LNCaP clone FGC (cell line): ENCODE measurements at regions not wholly inside any gene's neighbourhood (a gene's known extent, or its start where the extent isn't known, plus 50 kb on each side); places are given as distances from the start of the nearest gene placed in this dataset.

Experiments used
- DNase-seq: peaks from one replicate; pipeline ENCODE4 v3.0.0-alpha.2; 2011; ENCODE audit warnings: low read depth
- H3K4me3 ChIP-seq: 2 replicates; pipeline ENCODE4 v1.5.1; 2011; ENCODE audit warnings: mild to moderate bottlenecking, low read depth, low read length, control low read depth
- TF ChIP-seq, protein P1 (sequence below): IDR thresholded peaks from 2 replicates; pipeline ENCODE4 v1.5.1; 2012; ENCODE audit warnings: mild to moderate bottlenecking; ENCODE audit not compliant: control insufficient read depth, insufficient read depth; ENCODE audit errors: extremely low read depth

DNA sequence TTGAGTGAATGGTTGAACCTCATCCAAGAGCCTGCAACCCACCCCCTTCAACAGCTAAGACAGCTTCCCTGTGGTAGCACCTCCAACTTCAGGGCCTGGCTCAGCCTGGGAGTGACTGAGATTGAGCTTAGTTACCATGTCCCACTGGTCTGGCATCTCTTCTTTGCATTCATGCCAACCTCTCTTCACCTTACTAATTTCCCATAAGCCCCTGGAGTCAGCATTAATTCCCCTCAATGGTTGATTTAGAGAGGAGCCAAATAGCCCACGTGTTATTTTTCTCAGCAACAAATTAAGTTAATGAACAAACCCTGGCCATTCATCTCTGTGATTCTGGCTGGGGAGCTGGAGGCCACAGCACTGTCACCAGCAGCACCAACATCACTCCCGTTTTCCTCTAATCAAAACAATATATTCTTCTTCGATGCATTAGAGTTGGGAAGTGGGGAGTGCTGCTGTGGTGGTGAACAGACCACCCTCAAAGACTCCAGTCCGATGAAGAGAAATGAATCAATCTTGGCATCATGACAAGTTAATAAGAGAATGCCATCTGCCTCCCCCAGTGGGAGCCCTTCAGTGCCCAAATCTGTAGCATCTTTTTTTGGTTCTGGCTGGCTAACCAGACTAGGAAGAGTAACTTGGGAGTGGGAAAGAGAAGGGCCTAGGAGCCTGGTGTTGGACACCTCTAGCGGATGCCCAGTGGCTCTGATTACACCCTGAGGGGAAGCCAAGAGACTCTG, 83.2 kb upstream of the ADRA1D start:
- no peak for DNase-seq
- H3K4me3 ChIP-seq, result no peak overlapping the region
- TF ChIP-seq, protein P1, sequence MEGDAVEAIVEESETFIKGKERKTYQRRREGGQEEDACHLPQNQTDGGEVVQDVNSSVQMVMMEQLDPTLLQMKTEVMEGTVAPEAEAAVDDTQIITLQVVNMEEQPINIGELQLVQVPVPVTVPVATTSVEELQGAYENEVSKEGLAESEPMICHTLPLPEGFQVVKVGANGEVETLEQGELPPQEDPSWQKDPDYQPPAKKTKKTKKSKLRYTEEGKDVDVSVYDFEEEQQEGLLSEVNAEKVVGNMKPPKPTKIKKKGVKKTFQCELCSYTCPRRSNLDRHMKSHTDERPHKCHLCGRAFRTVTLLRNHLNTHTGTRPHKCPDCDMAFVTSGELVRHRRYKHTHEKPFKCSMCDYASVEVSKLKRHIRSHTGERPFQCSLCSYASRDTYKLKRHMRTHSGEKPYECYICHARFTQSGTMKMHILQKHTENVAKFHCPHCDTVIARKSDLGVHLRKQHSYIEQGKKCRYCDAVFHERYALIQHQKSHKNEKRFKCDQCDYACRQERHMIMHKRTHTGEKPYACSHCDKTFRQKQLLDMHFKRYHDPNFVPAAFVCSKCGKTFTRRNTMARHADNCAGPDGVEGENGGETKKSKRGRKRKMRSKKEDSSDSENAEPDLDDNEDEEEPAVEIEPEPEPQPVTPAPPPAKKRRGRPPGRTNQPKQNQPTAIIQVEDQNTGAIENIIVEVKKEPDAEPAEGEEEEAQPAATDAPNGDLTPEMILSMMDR, result no peak

DNA sequence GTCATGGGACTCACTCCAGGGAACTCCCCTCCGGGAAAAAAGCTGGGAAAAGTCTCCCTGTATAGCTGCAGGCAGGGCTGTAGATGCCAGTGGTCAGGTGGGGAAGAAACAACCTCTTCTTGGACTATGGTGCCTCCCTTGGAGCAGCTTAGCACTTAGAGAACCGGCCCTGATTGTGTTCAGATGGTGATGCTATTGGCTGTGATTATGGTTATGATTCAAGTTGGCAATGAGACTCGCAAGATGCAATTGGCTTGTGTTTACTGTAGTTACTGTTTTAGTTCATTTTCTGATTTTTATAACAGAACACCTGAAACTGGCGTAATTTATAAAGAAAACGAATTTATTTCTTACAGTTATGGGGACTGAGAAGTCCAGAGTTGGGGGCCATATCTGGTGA, 80.9 kb upstream of the ADRA1D start:
- no peak for DNase-seq
- TF ChIP-seq, protein P1, result no peak
- no peak overlapping the region for H3K4me3 ChIP-seq

DNA sequence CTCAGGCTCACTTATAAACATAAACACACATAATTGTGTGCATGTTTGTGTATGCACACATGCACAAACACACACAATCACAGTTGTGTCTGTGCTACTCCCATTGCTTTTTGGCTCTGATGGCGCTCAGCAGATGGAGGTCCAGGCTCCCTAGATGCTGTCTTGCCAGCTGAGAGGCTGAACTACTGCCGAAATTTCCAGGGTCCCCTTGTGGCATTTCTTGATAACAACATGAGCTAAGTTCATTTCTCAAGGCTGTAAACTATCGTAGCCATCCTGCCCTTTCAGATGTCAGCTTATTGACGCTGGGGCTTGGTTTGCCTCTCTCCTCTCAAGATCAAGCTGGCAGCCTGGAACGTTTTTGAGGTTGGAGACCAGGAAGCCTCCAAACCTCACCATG, 80.1 kb upstream of the ADRA1D start:
- no peak for DNase-seq
- no peak overlapping the region for H3K4me3 ChIP-seq
- TF ChIP-seq, protein P1, result no peak

DNA sequence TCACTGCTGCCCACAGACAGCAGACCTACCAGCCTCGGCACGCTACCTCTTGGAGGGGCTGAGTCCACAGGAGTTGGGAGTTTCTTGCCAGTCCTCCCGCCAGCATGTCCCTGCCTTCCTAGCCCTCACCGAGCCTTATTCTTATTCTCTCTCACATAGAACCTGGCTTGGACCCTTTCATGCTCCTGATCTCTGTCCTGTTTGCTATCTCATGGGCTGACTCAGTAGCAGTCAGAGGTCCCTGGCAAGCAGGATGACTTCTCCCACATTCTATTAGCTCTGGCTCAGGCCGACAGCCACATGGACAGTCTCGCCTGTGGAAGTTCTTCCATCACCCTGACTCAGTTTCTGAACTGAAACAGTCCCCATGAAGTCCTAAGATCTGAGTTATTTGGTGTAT, 79.5 kb upstream of the ADRA1D start:
- TF ChIP-seq, protein P1, result no peak
- DNase-seq, result no peak
- no peak overlapping the region for H3K4me3 ChIP-seq

DNA sequence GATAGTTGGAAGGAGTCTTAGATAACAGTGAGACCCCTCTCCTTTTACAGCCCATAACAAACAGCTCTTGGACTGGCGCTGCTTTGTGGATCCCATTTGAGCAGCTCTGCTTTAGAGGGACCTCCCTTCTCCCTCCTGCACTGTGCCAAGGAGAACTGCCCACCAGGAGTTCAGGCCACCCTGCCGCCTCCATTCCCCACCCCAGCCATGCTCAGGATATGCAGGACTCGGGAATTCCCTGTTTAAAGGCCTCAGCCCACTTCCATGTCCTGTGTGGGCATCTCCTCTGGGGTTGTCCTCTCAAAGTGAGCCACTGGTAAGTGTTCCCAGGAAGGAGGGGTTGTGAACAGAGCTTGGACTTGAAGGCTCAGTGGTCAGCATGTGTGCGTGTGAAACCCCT, 78.9 kb upstream of the ADRA1D start:
- DNase-seq, result no peak
- no peak overlapping the region for H3K4me3 ChIP-seq
- TF ChIP-seq, protein P1, result no peak

DNA sequence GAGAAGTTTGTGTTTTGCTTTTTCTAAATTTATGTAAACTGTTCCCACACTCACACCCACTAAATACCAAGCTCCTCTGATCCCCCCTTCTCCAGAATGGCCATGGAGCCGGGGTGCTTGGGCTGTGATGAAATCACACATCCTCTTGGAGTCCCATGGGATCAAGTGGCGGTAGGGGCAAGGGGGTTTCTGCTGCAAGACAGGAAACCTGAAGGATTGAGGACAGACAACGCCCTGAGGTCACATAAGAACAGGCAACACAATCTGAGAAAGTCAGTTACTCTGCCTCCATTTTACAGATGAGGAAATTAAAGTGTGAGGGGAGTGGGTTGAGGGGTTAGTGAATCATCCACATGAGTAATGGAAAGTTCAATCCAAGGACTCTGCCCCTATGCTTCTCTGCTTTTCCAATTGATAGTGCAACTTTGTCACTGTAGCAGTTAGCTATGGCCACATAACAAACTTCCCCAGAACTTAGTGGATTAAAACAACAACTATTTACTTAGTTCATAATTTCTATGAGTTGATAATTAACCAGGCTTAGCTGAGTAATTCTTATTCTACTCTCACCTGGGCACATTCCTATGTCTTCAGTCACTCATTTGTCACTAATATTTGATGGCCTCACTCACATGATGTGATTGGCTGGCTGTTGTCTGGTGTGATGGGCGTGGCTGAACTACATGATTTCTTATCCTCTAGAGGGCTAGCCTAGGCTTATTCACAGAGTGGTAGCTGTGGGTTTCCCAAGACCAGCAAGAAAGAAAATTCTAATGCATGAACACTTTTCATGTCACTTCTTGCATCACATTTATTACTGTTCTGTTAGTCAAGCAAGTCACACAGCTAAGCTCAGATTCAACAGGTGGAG, 77.3 kb upstream of the ADRA1D start:
- TF ChIP-seq, protein P1, result no peak
- H3K4me3 ChIP-seq, result no peak overlapping the region
- no peak for DNase-seq
